Hematopoietic multipotent progenitor cell treated with erythropoietin and hydrocortisone succinate and interleukin-3 and kit ligand, for 4 days (in vitro differentiated cells): ENCODE measurements at regions not wholly inside any gene's neighbourhood (a gene's known extent, or its start where the extent isn't known, plus 50 kb on each side); places are given as distances from the start of the nearest gene placed in this dataset.
"Not testable (repeated sequence)": the region's sequence is repeated elsewhere in the genome, so short reads cannot be mapped to it uniquely, and the experiment has no call there.

ENCODE experiments used
- DNase-seq: peaks from one replicate; pipeline ENCODE4 v3.0.0-alpha.2; 2015

- DNase-seq, result no peak
These were observed 340.9 kb upstream of the CHRM2 start for GRCh38 chr7:136527554-136527953.

GRCh38 chr7:136526408-136527105, 341.9 kb upstream of the CHRM2 start:
- DNase-seq, result no peak

- no peak for DNase-seq
These were observed 344.9 kb upstream of the CHRM2 start for GRCh38 chr7:136523571-136523970.

- no peak for DNase-seq
These were observed 350.5 kb upstream of the CHRM2 start for GRCh38 chr7:136517971-136518370.

- no peak for DNase-seq
These were observed 353.7 kb upstream of the CHRM2 start for GRCh38 chr7:136514776-136515175.

GRCh38 chr7:136513744-136514143, 354.7 kb upstream of the CHRM2 start:
- no peak for DNase-seq

- no peak for DNase-seq
These were observed 359.0 kb upstream of the CHRM2 start for GRCh38 chr7:136509466-136509865.

- no peak for DNase-seq
These were observed 366.3 kb upstream of the CHRM2 start for GRCh38 chr7:136502162-136502561.

- DNase-seq, result no peak
These were observed 367.3 kb upstream of the CHRM2 start for GRCh38 chr7:136501151-136501550.

- no peak for DNase-seq
These were observed 371.9 kb upstream of the CHRM2 start for GRCh38 chr7:136496551-136496950.

- DNase-seq, result no peak
These were observed 373.4 kb upstream of the CHRM2 start for GRCh38 chr7:136495081-136495480.

GRCh38 chr7:136492366-136492765, 376.1 kb upstream of the CHRM2 start:
- no peak for DNase-seq

GRCh38 chr7:136489808-136490207, 378.6 kb upstream of the CHRM2 start:
- DNase-seq, result no peak

GRCh38 chr7:136480901-136481300, 387.6 kb upstream of the CHRM2 start:
- DNase-seq, result no peak

- no peak for DNase-seq
These were observed 388.5 kb upstream of the CHRM2 start for GRCh38 chr7:136479922-136480321.

GRCh38 chr7:136470179-136470578, 398.3 kb upstream of the CHRM2 start:
- no peak for DNase-seq

GRCh38 chr7:136452949-136453348, 415.5 kb upstream of the CHRM2 start:
- no peak for DNase-seq

GRCh38 chr7:136446751-136447150, 421.7 kb upstream of the CHRM2 start:
- no peak for DNase-seq

- no peak for DNase-seq
These were observed 426.6 kb upstream of the CHRM2 start for GRCh38 chr7:136441835-136442234.

GRCh38 chr7:136431736-136432135, 436.7 kb upstream of the CHRM2 start:
- DNase-seq, result not testable (repeated sequence)

- DNase-seq, result no peak
These were observed 444.4 kb upstream of the CHRM2 start for GRCh38 chr7:136424058-136424457.

- not testable (repeated sequence) for DNase-seq
These were observed 442.6 kb upstream of the MTPN start for GRCh38 chr7:136419740-136420139.

GRCh38 chr7:136412952-136413351, 435.8 kb upstream of the MTPN start:
- DNase-seq, result no peak

- DNase-seq, result peak; percentile 75
These were observed 429.0 kb upstream of the MTPN start for GRCh38 chr7:136405931-136406777.
